Mucosa of descending colon (tissue), 3 donors: ENCODE measurements at regions not wholly inside any gene's neighbourhood (a gene's known extent, or its start where the extent isn't known, plus 50 kb on each side); places are given as distances from the start of the nearest gene placed in this dataset.

ENCODE experiments used
- ATAC-seq: fragments of 200-7000 bp; cut with Tn5 transposase; one replicate; pipeline ENCODE4 v1.9.1; 2020; ENCODE audit warnings: mild to moderate bottlenecking, moderate library complexity
- DNase-seq, 3 donors: peaks; one replicate each; pipeline ENCODE4 v3.0.0-alpha.2; 2020
- H3K36me3 ChIP-seq: fragments of 200-600 bp; one replicate; pipeline ENCODE4 v1.8.0; 2021; ENCODE audit warnings: low read depth, mild to moderate bottlenecking
- H3K4me1 ChIP-seq: fragments of 200-600 bp; one replicate; pipeline ENCODE4 v1.8.0; 2021; ENCODE audit warnings: low read depth, mild to moderate bottlenecking
- H3K4me3 ChIP-seq: fragments of 200-600 bp; one replicate; pipeline ENCODE4 v1.8.0; 2021; ENCODE audit warnings: mild to moderate bottlenecking
- H3K9me3 ChIP-seq: fragments of 200-600 bp; one replicate; pipeline ENCODE4 v1.8.0; 2021; ENCODE audit warnings: mild to moderate bottlenecking
- CTCF ChIP-seq: fragments of 200-600 bp; IDR thresholded peaks from one replicate; pipeline ENCODE4 v1.8.0; 2022; ENCODE audit warnings: antibody characterized with exemption, mild to moderate bottlenecking
- intact Hi-C, 2 donors: fragments of 100-400 bp; cut with DNase I in 1 of 2; cut with micrococcal nuclease in 1 of 2; formaldehyde crosslinking; loops; one replicate each; pipeline versions ENCODE4 v1.11.0 to v1.11.1; 2022; cut with DNase I, micrococcal nuclease
- donor health status: DM: no; HTN: no; CAD: no; lungs with moderate emphysema.
- donor health status: DM: no; HTN: no; CAD: no.
- donor health status: DM: no; HTN: yes; CAD: no.

- no peak overlapping the region for H3K4me3 ChIP-seq
- no peaks in the 10 kb centered on the region for H3K9me3 ChIP-seq
- H3K4me1 ChIP-seq = no peaks in the 10 kb centered on the region
- H3K36me3 ChIP-seq = no peaks in the 10 kb centered on the region
- DNase-seq (no peak), ATAC-seq (no peak)
- intact Hi-C loops = no loop called here
- TF ChIP-seq CTCF = no peak
Measured at GRCh38 chr12:19938031-19938430, 430.3 kb upstream of the PDE3A start.

GRCh38 chr12:19938491-19938890 is 429.8 kb upstream of the PDE3A start:
- H3K4me1 ChIP-seq = no peaks in the 10 kb centered on the region
- DNase-seq = no peak
- TF ChIP-seq CTCF = no peak
- H3K36me3 ChIP-seq = no peaks in the 10 kb centered on the region
- intact Hi-C loops = no loop called here
- no peaks in the 10 kb centered on the region for H3K9me3 ChIP-seq
- H3K4me3 ChIP-seq = no peak overlapping the region
- no peak for ATAC-seq

GRCh38 chr12:19940267-19940666 is 428.1 kb upstream of the PDE3A start:
- DNase-seq (no peak), ATAC-seq (no peak)
- H3K9me3 ChIP-seq = no peaks in the 10 kb centered on the region
- no peaks in the 10 kb centered on the region for H3K4me1 ChIP-seq
- H3K36me3 ChIP-seq = no peaks in the 10 kb centered on the region
- H3K4me3 ChIP-seq = no peak overlapping the region
- intact Hi-C loops = no loop called here
- TF ChIP-seq CTCF = no peak

- Histone ChIP-seq H3K4me1 (no peaks in the 10 kb centered on the region), H3K4me3 (no peak overlapping the region), H3K9me3 (no peaks in the 10 kb centered on the region), H3K36me3 (no peaks in the 10 kb centered on the region)
- intact Hi-C loops = no loop called here
- ATAC-seq (no peak), DNase-seq (no peak)
- no peak for TF ChIP-seq CTCF
Measured at GRCh38 chr12:19941096-19941495, 427.2 kb upstream of the PDE3A start.

- no peaks in the 10 kb centered on the region for H3K36me3 ChIP-seq
- no peak for DNase-seq
- TF ChIP-seq CTCF = no peak
- no peak overlapping the region for H3K4me3 ChIP-seq
- ATAC-seq = no peak
- no peaks in the 10 kb centered on the region for H3K4me1 ChIP-seq
- no peaks in the 10 kb centered on the region for H3K9me3 ChIP-seq
- intact Hi-C loops = no loop called here
Measured at GRCh38 chr12:19945559-19946435, 422.5 kb upstream of the PDE3A start.
